ENCODE measurements at regions not wholly inside any gene's neighbourhood (a gene's known extent, or its start where the extent isn't known, plus 50 kb on each side); places are given as distances from the start of the nearest gene placed in this dataset.

DNA sequence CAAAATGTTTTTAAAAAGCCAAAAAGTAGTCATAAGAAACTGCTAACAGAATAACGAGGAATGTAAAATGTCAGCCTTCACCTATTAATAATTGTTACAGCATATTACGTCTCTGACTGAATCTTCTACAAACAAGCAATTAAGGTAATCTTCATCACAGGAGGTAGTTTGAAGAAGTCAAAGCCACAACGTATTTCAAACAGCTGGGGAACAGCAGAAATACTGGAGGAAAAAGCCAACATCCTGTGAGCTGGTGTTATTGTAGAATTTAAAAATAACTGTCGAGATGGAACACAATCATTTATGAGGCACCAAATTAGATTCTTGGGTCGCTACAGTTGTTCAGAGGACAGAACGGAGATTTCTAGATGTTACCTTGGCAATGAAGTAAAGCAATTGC, 450.5 kb downstream of the AGTPBP1 start:
- Histone ChIP-seq H3K4me3 (ENCODE audit: insufficient read depth, low read length, poor library complexity, severe bottlenecking) (no peak overlapping the region), H3K27ac (ENCODE audit: low read depth, low read length) (no peak overlapping the region), H4K20me1 (ENCODE audit: low read depth, low read length) (no peaks in the 10 kb centered on the region), H3K79me2 (ENCODE audit: insufficient read depth, low read length) (no peaks in the 10 kb centered on the region), H3K27me3 (ENCODE audit: low read length) (no peaks in the 10 kb centered on the region), H3K9me2 (replicated peaks; ENCODE audit: insufficient read depth, low read length) (no peaks in the 10 kb centered on the region), H2AFZ (ENCODE audit: low read depth, low read length, severe bottlenecking) (no peak overlapping the region), H3K9me3 (ENCODE audit: insufficient read depth, low read length) (no peaks in the 10 kb centered on the region), H3K4me2 (ENCODE audit: low read depth, low read length, poor library complexity, severe bottlenecking) (no peak overlapping the region), H3K36me3 (ENCODE audit: low read length) (no peaks in the 10 kb centered on the region), H3F3A (ENCODE audit: insufficient read depth) (no peaks in the 10 kb centered on the region), H3K9ac (ENCODE audit: low read length) (no peak overlapping the region)
- TF ChIP-seq, protein P1, sequence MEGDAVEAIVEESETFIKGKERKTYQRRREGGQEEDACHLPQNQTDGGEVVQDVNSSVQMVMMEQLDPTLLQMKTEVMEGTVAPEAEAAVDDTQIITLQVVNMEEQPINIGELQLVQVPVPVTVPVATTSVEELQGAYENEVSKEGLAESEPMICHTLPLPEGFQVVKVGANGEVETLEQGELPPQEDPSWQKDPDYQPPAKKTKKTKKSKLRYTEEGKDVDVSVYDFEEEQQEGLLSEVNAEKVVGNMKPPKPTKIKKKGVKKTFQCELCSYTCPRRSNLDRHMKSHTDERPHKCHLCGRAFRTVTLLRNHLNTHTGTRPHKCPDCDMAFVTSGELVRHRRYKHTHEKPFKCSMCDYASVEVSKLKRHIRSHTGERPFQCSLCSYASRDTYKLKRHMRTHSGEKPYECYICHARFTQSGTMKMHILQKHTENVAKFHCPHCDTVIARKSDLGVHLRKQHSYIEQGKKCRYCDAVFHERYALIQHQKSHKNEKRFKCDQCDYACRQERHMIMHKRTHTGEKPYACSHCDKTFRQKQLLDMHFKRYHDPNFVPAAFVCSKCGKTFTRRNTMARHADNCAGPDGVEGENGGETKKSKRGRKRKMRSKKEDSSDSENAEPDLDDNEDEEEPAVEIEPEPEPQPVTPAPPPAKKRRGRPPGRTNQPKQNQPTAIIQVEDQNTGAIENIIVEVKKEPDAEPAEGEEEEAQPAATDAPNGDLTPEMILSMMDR (IDR thresholded peaks at IDR 0.05; ENCODE audit: insufficient read depth, low read length, poor library complexity, severe bottlenecking): no peak
- no peak for TF ChIP-seq EZH2phosphoT487 (conservative IDR thresholded peaks at IDR 0.05; ENCODE audit: low read length)

DNA sequence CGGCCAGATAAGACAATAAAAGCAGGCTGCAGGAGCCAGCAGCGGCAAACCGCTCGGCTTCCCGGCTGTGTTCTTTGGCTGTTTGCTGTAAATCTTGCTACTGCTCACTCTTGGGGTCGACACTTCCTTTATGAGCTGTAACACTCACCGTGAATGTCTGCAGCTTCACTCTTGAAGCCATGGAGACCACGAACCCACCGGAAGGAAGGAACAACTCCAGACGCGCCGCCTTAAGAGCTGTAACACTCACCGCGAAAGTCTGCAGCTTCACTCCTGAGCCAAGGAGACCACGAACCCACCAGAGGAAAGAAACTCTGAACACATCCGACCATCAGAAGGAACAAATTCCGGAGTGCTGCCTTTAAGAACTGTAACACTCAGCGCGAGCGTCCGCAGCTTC, 451.7 kb downstream of the AGTPBP1 start:
- no peak overlapping the region for H2AFZ ChIP-seq (ENCODE audit: low read depth, low read length, severe bottlenecking)
- H3F3A ChIP-seq (ENCODE audit: insufficient read depth): no peaks in the 10 kb centered on the region
- H3K79me2 ChIP-seq (ENCODE audit: insufficient read depth, low read length): no peaks in the 10 kb centered on the region
- H3K4me3 ChIP-seq (ENCODE audit: insufficient read depth, low read length, poor library complexity, severe bottlenecking): no peak overlapping the region
- no peak overlapping the region for H3K9ac ChIP-seq (ENCODE audit: low read length)
- no peaks in the 10 kb centered on the region for H3K27me3 ChIP-seq (ENCODE audit: low read length)
- no peaks in the 10 kb centered on the region for H3K9me3 ChIP-seq (ENCODE audit: insufficient read depth, low read length)
- no peak overlapping the region for H3K4me2 ChIP-seq (ENCODE audit: low read depth, low read length, poor library complexity, severe bottlenecking)
- no peaks in the 10 kb centered on the region for H3K9me2 ChIP-seq (replicated peaks; ENCODE audit: insufficient read depth, low read length)
- H3K36me3 ChIP-seq (ENCODE audit: low read length): no peaks in the 10 kb centered on the region
- no peak overlapping the region for H3K27ac ChIP-seq (ENCODE audit: low read depth, low read length)
- TF ChIP-seq EZH2phosphoT487 (conservative IDR thresholded peaks at IDR 0.05; ENCODE audit: low read length): no peak
- TF ChIP-seq, protein P1 (IDR thresholded peaks at IDR 0.05; ENCODE audit: insufficient read depth, low read length, poor library complexity, severe bottlenecking): no peak
- no peaks in the 10 kb centered on the region for H4K20me1 ChIP-seq (ENCODE audit: low read depth, low read length)

DNA sequence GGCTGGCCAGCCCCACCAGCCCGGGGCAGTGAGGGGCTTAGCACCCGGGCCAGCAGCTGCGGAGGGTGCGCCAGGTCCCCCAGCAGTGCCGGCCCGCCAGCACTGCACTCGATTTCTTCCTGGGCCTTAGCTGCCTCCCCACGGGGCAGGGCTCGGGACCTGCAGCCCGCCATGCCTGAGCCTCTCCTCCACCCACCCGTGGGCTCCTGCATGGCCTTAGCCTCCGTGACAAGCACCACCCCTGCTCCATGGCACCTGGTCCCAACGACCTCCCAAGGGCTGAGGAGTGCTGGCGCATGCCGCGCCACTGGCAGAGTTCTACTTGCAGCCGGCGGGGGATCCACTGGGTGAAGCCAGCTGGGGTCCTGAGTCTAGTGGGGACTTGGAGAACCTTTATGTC, 452.6 kb downstream of the AGTPBP1 start:
- TF ChIP-seq EZH2phosphoT487 (conservative IDR thresholded peaks at IDR 0.05; ENCODE audit: low read length): no peak
- TF ChIP-seq, protein P1 (IDR thresholded peaks at IDR 0.05; ENCODE audit: insufficient read depth, low read length, poor library complexity, severe bottlenecking): no peak
- no peaks in the 10 kb centered on the region for H3K9me2 ChIP-seq (replicated peaks; ENCODE audit: insufficient read depth, low read length)
- no peaks in the 10 kb centered on the region for H3F3A ChIP-seq (ENCODE audit: insufficient read depth)
- H3K36me3 ChIP-seq (ENCODE audit: low read length): no peaks in the 10 kb centered on the region
- no peak overlapping the region for H2AFZ ChIP-seq (ENCODE audit: low read depth, low read length, severe bottlenecking)
- no peak overlapping the region for H3K4me2 ChIP-seq (ENCODE audit: low read depth, low read length, poor library complexity, severe bottlenecking)
- H3K79me2 ChIP-seq (ENCODE audit: insufficient read depth, low read length): no peaks in the 10 kb centered on the region
- no peak overlapping the region for H3K27ac ChIP-seq (ENCODE audit: low read depth, low read length)
- no peaks in the 10 kb centered on the region for H3K27me3 ChIP-seq (ENCODE audit: low read length)
- no peaks in the 10 kb centered on the region for H3K9me3 ChIP-seq (ENCODE audit: insufficient read depth, low read length)
- no peaks in the 10 kb centered on the region for H4K20me1 ChIP-seq (ENCODE audit: low read depth, low read length)
- H3K9ac ChIP-seq (ENCODE audit: low read length): no peak overlapping the region
- H3K4me3 ChIP-seq (ENCODE audit: insufficient read depth, low read length, poor library complexity, severe bottlenecking): no peak overlapping the region
